ENCODE measurements at regions not wholly inside any gene's neighbourhood (a gene's known extent, or its start where the extent isn't known, plus 50 kb on each side); places are given as distances from the start of the nearest gene placed in this dataset.

DNA sequence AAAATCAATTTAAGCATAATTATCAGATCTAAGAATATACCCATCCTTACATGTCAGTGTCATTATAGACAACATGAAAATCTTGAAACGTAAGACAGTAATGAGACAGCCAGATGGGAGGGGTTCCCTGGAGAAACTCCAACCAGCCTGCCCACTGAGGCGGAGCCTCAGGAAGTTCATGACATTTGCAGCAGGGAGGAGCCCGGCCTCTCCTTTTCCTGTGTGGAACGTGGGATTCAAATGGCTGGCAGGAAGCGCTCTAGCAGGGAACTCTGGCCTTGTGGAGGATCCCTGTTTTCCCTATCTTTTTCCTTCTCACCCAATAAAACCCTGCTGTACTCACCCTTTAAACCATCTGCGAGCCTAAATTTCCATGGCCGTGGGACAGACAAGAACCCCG lies 176.6 kb upstream of the KCNN2 start:
- DNase-seq (ENCODE audit: extremely low read depth in 1 of 4, low spot score in 3 of 4): no peak
- H3K9me1 ChIP-seq (ENCODE audit: control insufficient read depth, insufficient read depth, low read length): no peaks in the 10 kb centered on the region
- no peak overlapping the region for H2AFZ ChIP-seq (ENCODE audit: low read depth, low read length)
- no peak for FAIRE-seq
- no peaks in the 10 kb centered on the region for H3K27me3 ChIP-seq (ENCODE audit: control insufficient read depth in 2 of 2, insufficient read depth in 2 of 2, low read length in 2 of 2)
- TF ChIP-seq BHLHE40 (IDR thresholded peaks at IDR 0.05; ENCODE audit: low read length) (no peak), GTF2F1 (IDR thresholded peaks at IDR 0.05; ENCODE audit: low read depth, low read length) (no peak), MAZ (CRISPR knock-in tag; conservative IDR thresholded peaks at IDR 0.05 in 1 of 2, IDR thresholded peaks at IDR 0.05 in 1 of 2) (no peak), ZNF584 (CRISPR knock-in tag; IDR thresholded peaks at IDR 0.05; ENCODE audit: low read depth) (no peak)
- no TSS peak for BruUV-seq (replicated peaks)
- H3K4me3 ChIP-seq: no peak overlapping the region
- ATAC-seq: no peak
- H3K4me2 ChIP-seq (ENCODE audit: insufficient read depth, low read length): no peak overlapping the region
- no peak overlapping the region for H3K27ac ChIP-seq (ENCODE audit: extremely low read depth, low read depth, low read length)
- no peaks in the 10 kb centered on the region for H3K9me3 ChIP-seq (replicated peaks; ENCODE audit: control insufficient read depth, insufficient read depth, low read depth, low read length)
- no peaks in the 10 kb centered on the region for H3K79me2 ChIP-seq (ENCODE audit: control insufficient read depth, insufficient read depth, low read length)
- WGBS (ENCODE audit: insufficient coverage, low coverage, missing lambda C conversion rate): 0% methylated on average over 8 of the region's 8 CpGs
- no peaks in the 10 kb centered on the region for H3K36me3 ChIP-seq (ENCODE audit: control insufficient read depth, insufficient read depth, low read length)
- no peak overlapping the region for H3K9ac ChIP-seq (ENCODE audit: insufficient read depth in 1 of 2, low read depth in 2 of 2, low read length in 2 of 2)
- in situ Hi-C loops (cut with MboI) (no loop called here), intact Hi-C loops (cut with micrococcal nuclease) (no loop called here)
- ChIA-PET POLR2A (no interaction called here), CTCF (ENCODE audit: low intra/inter-chr PET ratio) (no interaction called here)
- H3K4me1 ChIP-seq (replicated peaks in 1 of 2; ENCODE audit: control insufficient read depth in 2 of 2, insufficient read depth in 2 of 2, low read length in 2 of 2): no peaks in the 10 kb centered on the region
- H4K20me1 ChIP-seq (replicated peaks; ENCODE audit: control insufficient read depth, insufficient read depth, low read length): no peaks in the 10 kb centered on the region

GRCh38 chr5:114191441-114191840 lies 170.4 kb upstream of the KCNN2 start:
- H3K9me1 ChIP-seq (ENCODE audit: control insufficient read depth, insufficient read depth, low read length): no peaks in the 10 kb centered on the region
- ChIA-PET CTCF (ENCODE audit: low intra/inter-chr PET ratio) (no interaction called here), POLR2A (interaction anchor here (0.7 kb wide), 1 partner anchor 732 kb away, joined by 3 read pairs; no protein-coding TSS in a partner anchor)
- no peak overlapping the region for H2AFZ ChIP-seq (ENCODE audit: low read depth, low read length)
- H3K27me3 ChIP-seq (ENCODE audit: control insufficient read depth in 2 of 2, insufficient read depth in 2 of 2, low read length in 2 of 2): no peaks in the 10 kb centered on the region
- ATAC-seq (no peak), DNase-seq (ENCODE audit: extremely low read depth in 1 of 4, low spot score in 3 of 4) (no peak), FAIRE-seq (no peak)
- no peaks in the 10 kb centered on the region for H3K9me3 ChIP-seq (replicated peaks; ENCODE audit: control insufficient read depth, insufficient read depth, low read depth, low read length)
- no TSS peak for BruUV-seq (replicated peaks)
- in situ Hi-C loops (cut with MboI) (no loop called here), intact Hi-C loops (cut with micrococcal nuclease) (no loop called here)
- no peaks in the 10 kb centered on the region for H3K4me1 ChIP-seq (replicated peaks in 1 of 2; ENCODE audit: control insufficient read depth in 2 of 2, insufficient read depth in 2 of 2, low read length in 2 of 2)
- H4K20me1 ChIP-seq (replicated peaks; ENCODE audit: control insufficient read depth, insufficient read depth, low read length): no peaks in the 10 kb centered on the region
- H3K36me3 ChIP-seq (ENCODE audit: control insufficient read depth, insufficient read depth, low read length): no peaks in the 10 kb centered on the region
- no peak overlapping the region for H3K4me3 ChIP-seq
- no peaks in the 10 kb centered on the region for H3K79me2 ChIP-seq (ENCODE audit: control insufficient read depth, insufficient read depth, low read length)
- 0% methylated on average over 1 of the region's 1 CpG for WGBS (ENCODE audit: insufficient coverage, low coverage, missing lambda C conversion rate)
- H3K9ac ChIP-seq (ENCODE audit: insufficient read depth in 1 of 2, low read depth in 2 of 2, low read length in 2 of 2): no peak overlapping the region
- no peak overlapping the region for H3K4me2 ChIP-seq (ENCODE audit: insufficient read depth, low read length)
- H3K27ac ChIP-seq (ENCODE audit: extremely low read depth, low read depth, low read length): no peak overlapping the region
- TF ChIP-seq TGIF2 (CRISPR knock-in tag; IDR thresholded peaks at IDR 0.05): no peak
- no peak for TF ChIP-seq MEF2A (IDR thresholded peaks at IDR 0.05; ENCODE audit: control insufficient read depth, low read depth, low read length)
- TF ChIP-seq, protein P1, sequence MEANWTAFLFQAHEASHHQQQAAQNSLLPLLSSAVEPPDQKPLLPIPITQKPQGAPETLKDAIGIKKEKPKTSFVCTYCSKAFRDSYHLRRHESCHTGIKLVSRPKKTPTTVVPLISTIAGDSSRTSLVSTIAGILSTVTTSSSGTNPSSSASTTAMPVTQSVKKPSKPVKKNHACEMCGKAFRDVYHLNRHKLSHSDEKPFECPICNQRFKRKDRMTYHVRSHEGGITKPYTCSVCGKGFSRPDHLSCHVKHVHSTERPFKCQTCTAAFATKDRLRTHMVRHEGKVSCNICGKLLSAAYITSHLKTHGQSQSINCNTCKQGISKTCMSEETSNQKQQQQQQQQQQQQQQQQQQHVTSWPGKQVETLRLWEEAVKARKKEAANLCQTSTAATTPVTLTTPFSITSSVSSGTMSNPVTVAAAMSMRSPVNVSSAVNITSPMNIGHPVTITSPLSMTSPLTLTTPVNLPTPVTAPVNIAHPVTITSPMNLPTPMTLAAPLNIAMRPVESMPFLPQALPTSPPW (CRISPR knock-in tag; IDR thresholded peaks at IDR 0.05): no peak
- TF ChIP-seq CBX2 (IDR thresholded peaks at IDR 0.05; ENCODE audit: insufficient read depth, low read length, poor library complexity, severe bottlenecking): no peak
- no peak for TF ChIP-seq ATF1 (CRISPR knock-in tag; IDR thresholded peaks at IDR 0.05)
- TF ChIP-seq ATF1 (tag; IDR thresholded peaks at IDR 0.05): no peak
- TF ChIP-seq MEIS2 (IDR thresholded peaks at IDR 0.05; ENCODE audit: partially characterized antibody): no peak
- TF ChIP-seq FOXP1 (CRISPR knock-in tag; IDR thresholded peaks at IDR 0.05): no peak
- TF ChIP-seq RHOXF2B (CRISPR knock-in tag; conservative IDR thresholded peaks at IDR 0.05): no peak
- TF ChIP-seq SMARCB1 (IDR thresholded peaks at IDR 0.05; ENCODE audit: insufficient read length, low read depth): no peak
- TF ChIP-seq HMG20B (CRISPR knock-in tag; IDR thresholded peaks at IDR 0.05): no peak
- no peak for TF ChIP-seq DDX20 (tag; IDR thresholded peaks at IDR 0.05; ENCODE audit: low read depth)
- TF ChIP-seq NR2C2 (CRISPR knock-in tag; IDR thresholded peaks at IDR 0.05): no peak
- no peak for TF ChIP-seq NR2C2 (tag; IDR thresholded peaks at IDR 0.05)
- no peak for TF ChIP-seq ZKSCAN3 (CRISPR knock-in tag; IDR thresholded peaks at IDR 0.05)
- no peak for TF ChIP-seq EP400 (IDR thresholded peaks at IDR 0.05)
